ENCODE measurements at regions not wholly inside any gene's neighbourhood (a gene's known extent, or its start where the extent isn't known, plus 50 kb on each side); places are given as distances from the start of the nearest gene placed in this dataset.

DNA sequence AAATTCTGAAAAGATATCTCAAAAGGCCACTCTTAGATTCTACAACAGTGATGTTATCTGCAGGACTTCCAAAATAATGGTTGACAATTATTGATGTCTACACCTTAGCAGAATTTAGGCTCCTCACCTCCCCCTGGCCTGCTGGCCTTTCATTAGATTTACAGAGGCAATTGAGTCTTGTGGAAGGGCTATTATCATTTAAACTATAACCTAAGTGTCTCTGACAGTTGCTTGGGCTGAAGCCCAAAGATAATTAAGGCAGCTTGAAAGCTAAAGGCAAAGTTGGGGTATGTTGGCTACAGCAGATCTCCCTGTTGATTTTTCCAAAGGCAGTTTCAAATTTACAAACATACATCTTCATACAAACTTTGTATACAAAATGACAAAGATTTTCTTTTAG, 912.3 kb downstream of the TAF11L14 start:
- Mint-ChIP-seq H3K4me3 (no peak overlapping the region), H3K27me3 (ENCODE audit: low read depth) (no peaks in the 10 kb centered on the region), H3K27ac (no peak overlapping the region), H3K9me3 (peaks cover 24% of the 10 kb centered on the region), H3K36me3 (ENCODE audit: low read depth) (no peaks in the 10 kb centered on the region), H3K4me1 (no peaks in the 10 kb centered on the region)
- TF ChIP-seq, protein P1, sequence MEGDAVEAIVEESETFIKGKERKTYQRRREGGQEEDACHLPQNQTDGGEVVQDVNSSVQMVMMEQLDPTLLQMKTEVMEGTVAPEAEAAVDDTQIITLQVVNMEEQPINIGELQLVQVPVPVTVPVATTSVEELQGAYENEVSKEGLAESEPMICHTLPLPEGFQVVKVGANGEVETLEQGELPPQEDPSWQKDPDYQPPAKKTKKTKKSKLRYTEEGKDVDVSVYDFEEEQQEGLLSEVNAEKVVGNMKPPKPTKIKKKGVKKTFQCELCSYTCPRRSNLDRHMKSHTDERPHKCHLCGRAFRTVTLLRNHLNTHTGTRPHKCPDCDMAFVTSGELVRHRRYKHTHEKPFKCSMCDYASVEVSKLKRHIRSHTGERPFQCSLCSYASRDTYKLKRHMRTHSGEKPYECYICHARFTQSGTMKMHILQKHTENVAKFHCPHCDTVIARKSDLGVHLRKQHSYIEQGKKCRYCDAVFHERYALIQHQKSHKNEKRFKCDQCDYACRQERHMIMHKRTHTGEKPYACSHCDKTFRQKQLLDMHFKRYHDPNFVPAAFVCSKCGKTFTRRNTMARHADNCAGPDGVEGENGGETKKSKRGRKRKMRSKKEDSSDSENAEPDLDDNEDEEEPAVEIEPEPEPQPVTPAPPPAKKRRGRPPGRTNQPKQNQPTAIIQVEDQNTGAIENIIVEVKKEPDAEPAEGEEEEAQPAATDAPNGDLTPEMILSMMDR (IDR thresholded peaks at IDR 0.05; ENCODE audit: unreplicated experiment in 3 of 3): no peak

DNA sequence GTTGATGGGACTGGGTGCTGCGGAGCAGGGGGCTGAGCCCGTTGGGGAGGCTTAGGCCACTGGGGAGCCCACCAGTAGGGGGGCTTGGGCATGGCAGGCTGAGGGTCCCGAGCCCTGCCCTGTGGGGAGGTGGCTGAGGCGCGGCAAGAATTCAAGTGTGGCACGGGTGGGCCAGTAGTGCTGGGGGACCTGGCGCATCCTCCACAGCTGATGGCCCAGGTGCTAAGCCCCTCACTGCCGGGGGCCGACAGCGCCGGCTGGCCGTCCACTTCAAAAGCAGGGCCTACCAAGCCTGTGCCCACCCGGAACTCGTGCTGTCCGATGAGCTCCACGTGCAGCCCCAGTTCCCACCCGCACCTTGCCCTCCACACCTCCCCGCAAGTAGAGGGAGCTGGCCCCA, 917.5 kb downstream of the TAF11L14 start:
- H3K9me3 Mint-ChIP-seq: peaks cover 32% of the 10 kb centered on the region
- H3K4me1 Mint-ChIP-seq: no peaks in the 10 kb centered on the region
- no peaks in the 10 kb centered on the region for H3K36me3 Mint-ChIP-seq (ENCODE audit: low read depth)
- no peaks in the 10 kb centered on the region for H3K27me3 Mint-ChIP-seq (ENCODE audit: low read depth)
- TF ChIP-seq, protein P1 (IDR thresholded peaks at IDR 0.05; ENCODE audit: unreplicated experiment in 3 of 3): no peak
- H3K4me3 Mint-ChIP-seq: no peak overlapping the region
- no peak overlapping the region for H3K27ac Mint-ChIP-seq

DNA sequence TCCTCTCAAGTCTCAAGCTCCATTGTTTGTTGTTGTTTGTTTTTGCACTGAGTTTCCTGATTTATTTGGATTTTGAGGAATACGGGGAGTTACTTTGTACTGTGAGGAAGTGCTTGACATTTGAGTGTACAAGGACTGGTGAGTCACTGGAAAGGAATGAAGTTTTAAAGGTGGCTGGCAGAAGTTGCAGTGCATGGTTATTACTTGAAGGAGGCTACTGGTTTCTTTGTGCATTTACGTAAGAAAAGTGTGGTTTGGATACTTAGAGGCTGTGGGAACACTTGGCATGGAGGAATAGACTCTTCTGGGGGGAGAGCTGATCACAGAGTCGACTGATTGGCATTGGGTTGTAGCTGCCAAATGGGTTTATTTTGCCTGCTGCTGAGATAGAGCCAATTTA, 919.0 kb downstream of the TAF11L14 start:
- H3K9me3 Mint-ChIP-seq: peaks cover 25% of the 10 kb centered on the region
- H3K36me3 Mint-ChIP-seq (ENCODE audit: low read depth): no peaks in the 10 kb centered on the region
- no peaks in the 10 kb centered on the region for H3K4me1 Mint-ChIP-seq
- H3K27ac Mint-ChIP-seq: no peak overlapping the region
- H3K4me3 Mint-ChIP-seq: no peak overlapping the region
- TF ChIP-seq, protein P1 (IDR thresholded peaks at IDR 0.05; ENCODE audit: unreplicated experiment in 3 of 3): no peak
- no peaks in the 10 kb centered on the region for H3K27me3 Mint-ChIP-seq (ENCODE audit: low read depth)

DNA sequence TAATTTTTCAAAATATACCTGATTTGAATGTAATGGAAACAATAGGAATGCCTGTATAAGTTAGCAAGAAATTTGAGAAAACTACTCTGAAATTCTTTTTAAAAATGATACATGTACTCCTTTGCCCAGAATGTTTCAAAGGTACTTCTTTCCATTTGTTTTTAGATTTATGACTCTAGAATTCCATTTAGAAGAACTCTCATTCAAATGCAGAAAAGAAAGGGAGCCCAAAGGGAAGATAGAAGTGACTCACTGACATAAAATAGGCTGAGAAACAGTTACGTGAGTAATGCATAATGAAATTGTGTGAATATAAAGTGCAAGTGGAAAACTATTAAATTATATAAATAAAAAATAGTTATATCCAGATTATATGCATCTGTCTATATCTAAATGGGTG, 926.3 kb downstream of the TAF11L14 start:
- Mint-ChIP-seq H3K4me3 (no peak overlapping the region), H3K9me3 (no peaks in the 10 kb centered on the region), H3K27me3 (ENCODE audit: low read depth) (no peaks in the 10 kb centered on the region), H3K4me1 (no peaks in the 10 kb centered on the region), H3K27ac (no peak overlapping the region), H3K36me3 (ENCODE audit: low read depth) (no peaks in the 10 kb centered on the region)
- TF ChIP-seq, protein P1 (IDR thresholded peaks at IDR 0.05; ENCODE audit: unreplicated experiment in 3 of 3): no peak

DNA sequence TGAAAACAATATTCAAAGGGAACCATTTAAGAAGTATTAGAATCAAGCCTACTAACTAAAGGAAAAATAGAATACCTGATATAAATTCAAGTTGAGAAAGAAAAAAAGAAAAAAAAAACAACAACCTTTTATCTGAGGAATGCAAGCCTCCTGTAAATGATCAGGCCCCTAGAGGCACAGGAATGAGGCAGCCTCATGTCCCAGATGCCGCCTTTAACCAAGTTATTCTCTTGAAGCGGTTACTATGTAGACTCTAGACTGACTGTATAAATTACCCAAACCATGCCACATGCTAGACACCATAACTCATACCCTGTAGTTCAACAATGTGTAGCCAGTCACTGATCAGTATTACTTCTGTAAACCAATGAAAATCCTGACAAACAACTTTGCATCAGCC, 929.6 kb downstream of the TAF11L14 start:
- H3K27me3 Mint-ChIP-seq (ENCODE audit: low read depth): no peaks in the 10 kb centered on the region
- no peak overlapping the region for H3K27ac Mint-ChIP-seq
- no peak overlapping the region for H3K4me3 Mint-ChIP-seq
- TF ChIP-seq, protein P1 (IDR thresholded peaks at IDR 0.05; ENCODE audit: unreplicated experiment in 3 of 3): no peak
- no peaks in the 10 kb centered on the region for H3K4me1 Mint-ChIP-seq
- H3K9me3 Mint-ChIP-seq: no peaks in the 10 kb centered on the region
- H3K36me3 Mint-ChIP-seq (ENCODE audit: low read depth): no peaks in the 10 kb centered on the region

DNA sequence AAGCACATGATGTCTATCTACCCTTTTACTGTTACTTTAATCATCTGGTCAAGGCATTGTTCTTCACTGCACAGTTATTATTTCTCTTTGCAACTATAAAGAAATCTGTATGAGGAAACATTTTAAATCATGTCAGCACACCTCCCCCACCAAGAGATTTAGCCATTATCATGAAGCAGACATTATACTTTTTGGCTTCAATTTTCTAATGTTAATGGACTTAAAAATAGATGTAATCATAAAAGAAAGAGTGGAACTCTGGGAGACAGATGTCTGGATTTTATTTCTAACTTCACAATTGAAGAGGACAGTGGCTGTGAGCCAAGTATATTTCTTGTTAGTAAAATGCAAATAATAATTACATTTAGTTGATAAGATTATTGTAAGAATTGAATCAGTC, 932.4 kb downstream of the TAF11L14 start:
- H3K4me3 Mint-ChIP-seq: no peak overlapping the region
- no peak overlapping the region for H3K27ac Mint-ChIP-seq
- no peaks in the 10 kb centered on the region for H3K9me3 Mint-ChIP-seq
- TF ChIP-seq, protein P1 (IDR thresholded peaks at IDR 0.05; ENCODE audit: unreplicated experiment in 3 of 3): no peak
- no peaks in the 10 kb centered on the region for H3K36me3 Mint-ChIP-seq (ENCODE audit: low read depth)
- no peaks in the 10 kb centered on the region for H3K4me1 Mint-ChIP-seq
- H3K27me3 Mint-ChIP-seq (ENCODE audit: low read depth): no peaks in the 10 kb centered on the region
